HG02610 (cell line): ENCODE measurements at regions not wholly inside any gene's neighbourhood (a gene's known extent, or its start where the extent isn't known, plus 50 kb on each side); places are given as distances from the start of the nearest gene placed in this dataset.
"Not testable (repeated sequence)": the region's sequence is repeated elsewhere in the genome, so short reads cannot be mapped to it uniquely, and the experiment has no call there.

Experiments used
- ATAC-seq: cut with Tn5 transposase; IDR thresholded peaks from one replicate; pipeline ENCODE4 v1.9.1; 2021; ENCODE audit warnings: mild to moderate bottlenecking, moderate library complexity; ENCODE audit not compliant: unreplicated experiment

- no peak for ATAC-seq
Observed at GRCh38 chr17:13154398-13154797, 136.6 kb upstream of the ELAC2 start.

GRCh38 chr17:13153036-13153435 is 135.2 kb upstream of the ELAC2 start:
- no peak for ATAC-seq

- no peak for ATAC-seq
Observed at GRCh38 chr17:13152501-13152900, 134.7 kb upstream of the ELAC2 start.

- not testable (repeated sequence) for ATAC-seq
Observed at GRCh38 chr17:13150738-13151137, 132.9 kb upstream of the ELAC2 start.

GRCh38 chr17:13143001-13143400 is 125.2 kb upstream of the ELAC2 start:
- ATAC-seq = no peak

- no peak for ATAC-seq
Observed at GRCh38 chr17:13140750-13141149, 122.9 kb upstream of the ELAC2 start.

- ATAC-seq = no peak
Observed at GRCh38 chr17:13135506-13135905, 117.7 kb upstream of the ELAC2 start.

- ATAC-seq = no peak
Observed at GRCh38 chr17:13134076-13134475, 116.2 kb upstream of the ELAC2 start.

- no peak for ATAC-seq
Observed at GRCh38 chr17:13131225-13131624, 113.4 kb upstream of the ELAC2 start.

- ATAC-seq = no peak
Observed at GRCh38 chr17:13129356-13129755, 111.5 kb upstream of the ELAC2 start.

- no peak for ATAC-seq
Observed at GRCh38 chr17:13128676-13129075, 110.8 kb upstream of the ELAC2 start.

GRCh38 chr17:13127921-13128602 is 110.2 kb upstream of the ELAC2 start:
- ATAC-seq = no peak

GRCh38 chr17:13120864-13121263 is 103.0 kb upstream of the ELAC2 start:
- ATAC-seq = no peak

GRCh38 chr17:13118311-13118710 is 100.5 kb upstream of the ELAC2 start:
- no peak for ATAC-seq

- ATAC-seq = no peak
Observed at GRCh38 chr17:13117616-13118015, 99.8 kb upstream of the ELAC2 start.

- no peak for ATAC-seq
Observed at GRCh38 chr17:13114601-13115031, 96.8 kb upstream of the ELAC2 start.

GRCh38 chr17:13113821-13114525 is 96.1 kb upstream of the ELAC2 start:
- no peak for ATAC-seq

- no peak for ATAC-seq
Observed at GRCh38 chr17:13107676-13108235, 89.9 kb upstream of the ELAC2 start.

- no peak for ATAC-seq
Observed at GRCh38 chr17:13106171-13106570, 88.3 kb upstream of the ELAC2 start.

- ATAC-seq = no peak
Observed at GRCh38 chr17:13104576-13104975, 86.7 kb upstream of the ELAC2 start.

GRCh38 chr17:13102477-13102876 is 84.7 kb upstream of the ELAC2 start:
- no peak for ATAC-seq

GRCh38 chr17:13099926-13100325 is 82.1 kb upstream of the ELAC2 start:
- ATAC-seq = no peak
